ENCODE measurements at regions not wholly inside any gene's neighbourhood (a gene's known extent, or its start where the extent isn't known, plus 50 kb on each side); places are given as distances from the start of the nearest gene placed in this dataset.
"Not testable (repeated sequence)": the region's sequence is repeated elsewhere in the genome, so short reads cannot be mapped to it uniquely, and the experiment has no call there.

DNA sequence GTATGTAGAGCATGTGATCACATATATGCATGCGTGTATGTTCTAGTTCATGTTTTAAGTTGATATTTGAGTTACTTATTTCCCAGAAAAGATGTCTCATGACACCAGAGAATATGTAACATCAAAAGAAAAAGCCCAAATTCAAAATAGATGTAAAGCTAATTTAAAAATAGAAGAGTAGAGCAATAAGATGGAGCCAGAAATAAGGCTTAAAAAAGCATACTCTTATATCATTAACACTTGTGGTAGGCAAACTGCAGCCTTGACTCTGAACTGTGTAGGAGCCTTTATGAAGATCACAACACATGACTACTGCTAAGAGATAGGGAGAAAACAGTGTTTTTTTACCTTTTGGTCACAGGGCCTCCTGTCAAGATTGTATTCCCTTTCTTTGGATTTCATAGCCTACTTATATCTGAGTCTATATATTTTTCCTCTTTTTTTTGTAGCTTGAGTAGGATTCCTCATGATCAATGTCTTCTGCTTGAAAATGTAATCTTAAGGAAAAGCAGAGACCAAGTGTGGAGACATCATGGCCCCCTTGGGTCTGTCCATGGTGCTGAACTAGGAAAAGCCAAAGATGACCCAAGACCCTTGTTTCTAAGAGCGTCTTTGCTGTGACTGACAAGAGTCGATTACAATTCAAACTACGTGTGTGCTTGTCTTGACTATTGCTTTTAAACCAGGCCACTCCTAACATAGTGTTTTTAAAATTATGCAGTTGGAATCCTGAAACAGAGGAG, 390.4 kb downstream of the SHISA9 start:
- DNase-seq: no peak

DNA sequence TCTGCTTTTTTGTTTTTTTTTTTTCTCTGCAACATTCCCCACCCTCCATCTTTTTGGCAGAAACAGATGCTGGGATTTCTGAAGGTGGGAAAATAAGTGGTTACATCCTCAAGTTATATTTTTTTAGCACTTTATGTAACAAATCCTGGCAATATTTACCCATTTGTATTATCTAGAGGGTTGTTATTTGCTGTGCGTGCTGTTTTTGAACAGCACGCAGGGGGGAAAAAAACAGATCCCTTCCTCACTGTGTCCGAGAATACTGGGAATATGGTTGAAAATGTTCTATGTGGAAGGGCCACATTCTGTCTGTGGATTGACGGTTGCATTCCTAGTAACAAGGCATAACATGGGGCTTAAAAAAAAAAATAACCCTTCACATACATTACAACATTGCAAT, 394.8 kb downstream of the SHISA9 start:
- no peak for DNase-seq

DNA sequence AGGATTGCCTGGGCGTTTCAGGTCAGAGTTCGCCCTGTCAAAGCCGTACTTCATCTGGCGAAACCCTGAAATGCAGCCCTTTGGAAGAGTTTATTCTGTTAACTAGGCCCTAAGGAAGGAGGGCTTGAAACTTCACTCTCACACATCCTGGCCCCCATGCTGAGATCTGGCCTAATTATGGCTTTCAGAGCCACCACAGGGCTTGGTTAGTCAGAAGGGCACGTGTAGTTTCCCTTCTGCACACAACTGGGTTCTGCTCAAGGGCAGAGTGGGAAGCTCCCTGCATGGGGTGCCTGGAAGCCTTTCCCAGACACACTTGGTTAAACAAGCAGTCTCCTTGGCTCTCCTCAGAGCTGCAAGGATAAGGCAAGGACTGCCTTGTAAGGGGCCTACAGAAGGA, 397.3 kb downstream of the SHISA9 start:
- no peak for DNase-seq

DNA sequence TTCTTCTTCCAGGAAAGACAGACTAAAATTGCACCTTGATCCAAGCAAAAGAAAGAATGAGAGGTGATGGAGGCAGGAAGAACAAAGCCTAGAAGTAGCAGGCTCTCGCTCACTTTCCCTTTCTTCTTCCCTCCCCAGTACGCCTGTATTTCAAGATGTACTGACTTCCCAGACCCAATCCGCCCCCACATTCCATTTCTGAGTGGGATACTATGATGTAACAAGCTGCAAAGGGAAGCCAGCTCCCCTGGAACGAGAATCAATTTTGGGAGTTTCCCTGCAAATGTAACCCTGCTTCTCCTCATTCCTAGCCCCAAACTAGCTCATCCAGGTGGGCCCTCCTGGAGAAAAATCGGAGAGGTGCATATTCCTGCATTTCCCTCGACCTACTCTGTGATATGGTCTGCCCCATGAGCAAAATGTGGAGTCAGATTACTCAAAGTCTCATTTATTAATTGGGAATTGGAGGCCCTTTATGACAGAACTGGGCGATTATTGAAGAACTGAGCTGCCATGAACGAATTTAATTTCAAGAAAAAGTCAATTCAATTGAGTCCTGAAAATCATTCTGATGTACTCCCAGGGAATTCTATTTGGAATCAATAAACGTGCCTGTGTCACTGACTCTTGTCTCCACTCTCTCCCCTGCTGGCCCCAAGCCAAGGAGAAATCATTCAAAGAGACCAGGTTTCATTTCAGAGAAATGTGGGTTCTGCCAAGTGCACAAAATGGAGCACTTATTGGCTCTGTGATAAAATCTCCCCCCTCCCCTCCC, 398.9 kb downstream of the SHISA9 start:
- DNase-seq: no peak

DNA sequence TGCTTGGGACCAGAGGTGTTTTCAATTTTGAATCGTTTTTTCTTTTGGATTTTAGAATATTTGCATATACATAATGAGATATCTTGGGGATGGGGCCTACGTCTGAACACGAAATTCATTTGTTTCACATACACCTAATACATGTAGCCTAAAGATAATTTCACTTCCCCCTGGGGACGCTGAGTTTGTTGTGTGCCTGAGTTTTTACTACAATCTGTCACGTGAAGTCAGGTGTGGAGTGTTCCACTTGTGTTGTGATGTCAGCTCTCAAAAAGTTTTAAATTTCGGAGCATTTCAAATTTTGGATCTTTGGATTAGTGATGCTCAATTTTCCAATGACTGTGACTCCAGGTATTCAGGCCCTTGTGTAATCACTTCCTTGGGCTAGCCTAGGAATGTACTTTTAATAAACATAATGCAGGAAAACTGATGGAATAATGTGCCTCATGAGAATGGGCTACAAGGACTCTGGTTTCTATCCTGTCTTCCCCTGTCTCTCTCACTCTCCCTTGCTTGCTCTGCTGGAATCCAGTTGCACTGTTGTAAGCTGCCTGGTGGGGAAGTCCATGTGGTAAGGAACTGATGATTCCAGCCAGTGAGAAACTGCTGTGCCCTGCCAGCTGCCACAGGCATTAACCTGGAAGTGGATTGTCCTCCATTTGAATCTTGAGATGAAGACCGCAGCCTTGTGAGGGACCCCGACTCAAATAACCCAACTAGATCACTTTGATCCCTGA, 403.8 kb downstream of the SHISA9 start:
- no peak for DNase-seq

DNA sequence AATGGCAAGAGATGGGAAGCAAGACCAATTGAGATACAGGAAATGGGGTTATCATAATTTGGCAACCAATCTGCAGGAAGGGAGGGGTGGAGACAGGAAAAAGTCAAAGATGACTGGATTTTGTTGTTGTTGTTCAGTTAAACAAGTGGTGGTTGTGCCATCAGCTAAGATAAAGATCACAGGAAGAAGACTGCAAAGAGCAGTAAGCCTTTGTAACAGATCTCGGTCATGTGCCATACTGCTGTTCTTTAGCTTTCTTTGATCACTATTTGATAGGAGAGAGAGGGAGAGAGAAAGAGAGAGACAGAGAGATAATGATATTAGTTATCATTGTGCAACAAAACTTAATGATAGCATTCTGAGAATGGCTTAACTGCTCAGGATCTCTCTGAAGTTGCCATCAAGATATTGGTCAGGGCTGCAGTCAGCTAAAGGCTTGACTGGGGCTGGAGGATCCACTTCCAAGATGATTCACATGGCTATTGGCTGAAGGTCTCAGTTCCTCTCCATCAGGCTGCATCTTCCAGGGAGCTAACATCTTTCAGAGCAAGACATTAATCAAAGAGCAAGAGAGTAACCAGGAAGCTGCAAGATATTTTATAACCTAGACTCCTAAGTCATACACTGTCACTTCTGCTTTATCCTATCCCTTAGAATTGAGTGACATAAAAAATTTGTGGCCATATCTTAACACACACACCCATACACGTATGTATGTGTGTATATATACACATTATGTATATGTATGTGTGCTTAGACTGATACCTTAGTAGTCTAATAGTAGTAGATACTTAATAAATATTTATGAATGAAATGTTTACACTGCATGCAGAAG, 405.0 kb downstream of the SHISA9 start:
- DNase-seq: no peak

DNA sequence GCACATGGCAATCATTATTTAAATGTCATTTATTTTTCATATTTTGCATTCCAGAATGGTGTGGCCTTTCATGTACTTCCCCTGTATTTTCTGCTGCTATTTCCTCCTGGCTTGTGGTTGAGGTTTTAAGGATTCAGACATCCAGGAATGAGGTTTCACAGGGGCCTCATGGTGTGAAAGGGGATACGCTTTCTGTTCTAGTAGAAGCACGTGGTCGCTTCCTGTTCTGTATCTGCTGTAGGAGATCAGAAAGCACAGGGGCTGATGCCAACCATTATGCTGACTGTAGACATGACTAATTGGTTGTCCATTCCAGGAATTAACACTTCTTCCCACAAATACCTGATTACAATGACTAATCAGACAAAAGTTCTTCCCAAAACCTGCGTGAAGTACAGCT, 405.9 kb downstream of the SHISA9 start:
- DNase-seq: no peak

DNA sequence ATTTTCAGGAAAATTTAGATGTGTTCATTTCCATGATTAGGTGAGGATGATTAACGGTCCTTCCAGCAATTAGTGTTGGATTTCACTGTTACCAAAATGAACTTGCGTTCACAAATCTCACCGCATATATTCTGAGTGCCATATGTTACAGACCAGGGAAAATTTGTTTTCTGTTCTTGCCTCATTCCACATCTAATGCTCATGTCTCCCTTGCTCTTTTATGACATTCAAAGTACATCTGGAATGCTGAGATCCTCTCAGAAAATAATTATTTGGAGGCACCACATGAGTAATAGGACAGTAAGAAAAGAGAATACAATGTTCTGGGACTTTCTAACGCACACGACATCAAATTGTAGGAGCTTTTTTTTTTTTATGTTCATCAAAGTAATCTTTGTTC, 406.5 kb downstream of the SHISA9 start:
- DNase-seq: no peak

DNA sequence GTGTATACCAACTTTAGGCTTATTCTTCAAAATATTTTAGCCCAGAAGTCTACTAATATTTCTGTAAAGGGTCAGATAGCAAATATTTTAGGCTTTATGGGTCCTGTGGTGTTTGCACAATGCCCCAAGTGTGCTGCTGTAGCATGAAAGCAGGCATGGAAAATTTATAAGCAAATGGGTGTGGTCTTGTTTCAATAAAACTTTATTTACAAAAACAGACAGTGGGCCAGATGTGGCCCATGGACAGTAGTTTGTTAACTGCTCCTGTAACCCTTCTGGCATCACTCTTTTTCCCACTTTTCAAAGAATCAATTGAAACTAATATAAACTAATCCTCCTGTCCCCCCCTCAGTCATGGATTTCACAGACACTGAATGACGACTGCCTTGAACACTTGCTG, 410.7 kb downstream of the SHISA9 start:
- DNase-seq: no peak

DNA sequence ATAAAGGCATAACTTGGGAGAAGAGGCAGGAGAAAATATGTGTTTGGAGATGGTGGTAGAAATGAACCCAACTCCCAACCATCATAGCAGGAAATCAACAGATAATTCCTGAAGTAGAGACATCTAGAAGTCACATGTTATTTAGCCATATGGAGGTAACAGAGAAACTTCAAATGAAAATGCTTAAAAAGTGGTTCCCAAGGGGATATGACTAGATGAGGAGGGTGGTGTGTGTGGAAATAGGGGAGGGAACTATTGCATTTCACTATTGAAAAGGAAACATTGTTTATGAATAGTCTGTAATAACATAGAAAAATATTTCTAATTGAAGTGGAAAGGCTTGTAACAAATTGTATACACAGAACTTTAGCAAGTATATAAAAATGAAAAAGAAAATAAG, 412.0 kb downstream of the SHISA9 start:
- no peak for DNase-seq

DNA sequence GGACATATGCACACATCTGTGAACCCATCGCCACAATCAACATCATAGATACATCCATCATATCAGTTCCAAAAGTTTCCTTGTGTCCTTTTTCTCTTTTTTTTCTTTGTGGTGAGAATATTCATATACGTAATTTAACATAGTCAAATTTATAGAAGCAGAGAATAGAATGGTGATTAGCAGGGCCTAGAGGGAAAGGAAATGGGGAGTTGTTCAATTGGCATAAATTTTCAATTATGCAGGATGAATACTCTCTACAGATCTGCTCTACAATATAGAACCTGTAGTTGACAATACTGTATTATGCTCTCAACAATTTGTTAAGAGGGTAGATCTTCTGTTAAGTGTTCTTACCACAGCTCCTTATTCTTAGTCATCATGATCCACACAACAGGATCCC, 413.2 kb downstream of the SHISA9 start:
- no peak for DNase-seq

DNA sequence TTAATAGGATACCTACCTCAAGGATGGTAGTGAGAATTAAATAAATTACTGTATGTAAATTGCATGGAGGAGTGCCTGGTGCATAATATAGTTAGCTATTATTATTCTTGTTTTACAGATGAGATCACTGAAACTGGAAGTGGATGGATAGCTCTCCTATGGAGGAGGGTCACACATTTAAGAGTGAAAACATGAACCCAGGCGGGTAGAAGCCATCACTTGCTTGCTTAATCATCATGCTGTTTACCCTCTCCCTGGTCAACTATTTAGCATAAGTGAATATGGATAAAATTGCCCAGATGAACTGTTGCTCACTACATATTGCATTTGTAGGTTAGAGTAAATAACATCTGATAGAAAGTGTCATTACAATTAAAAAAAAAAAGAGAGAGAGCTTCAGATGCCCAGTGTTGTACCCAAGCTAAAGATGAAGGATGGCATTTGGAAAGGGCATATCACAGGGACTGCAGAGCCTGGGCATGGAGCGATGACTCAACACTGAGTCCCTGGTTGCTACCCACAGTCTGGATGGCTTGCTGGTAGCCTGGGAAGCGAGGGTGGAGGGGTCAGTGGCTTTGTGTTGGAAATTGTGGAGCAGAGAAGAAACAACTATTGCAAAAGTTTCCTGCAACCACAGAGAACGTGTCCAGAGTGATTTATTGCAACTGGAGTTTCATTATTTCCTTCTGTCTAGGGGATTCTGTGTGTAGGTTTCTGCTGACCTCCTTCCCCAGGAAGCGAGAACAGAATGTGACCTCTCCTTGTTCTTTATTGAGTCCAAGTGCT, 414.4 kb downstream of the SHISA9 start:
- peak; percentile 24 for DNase-seq

DNA sequence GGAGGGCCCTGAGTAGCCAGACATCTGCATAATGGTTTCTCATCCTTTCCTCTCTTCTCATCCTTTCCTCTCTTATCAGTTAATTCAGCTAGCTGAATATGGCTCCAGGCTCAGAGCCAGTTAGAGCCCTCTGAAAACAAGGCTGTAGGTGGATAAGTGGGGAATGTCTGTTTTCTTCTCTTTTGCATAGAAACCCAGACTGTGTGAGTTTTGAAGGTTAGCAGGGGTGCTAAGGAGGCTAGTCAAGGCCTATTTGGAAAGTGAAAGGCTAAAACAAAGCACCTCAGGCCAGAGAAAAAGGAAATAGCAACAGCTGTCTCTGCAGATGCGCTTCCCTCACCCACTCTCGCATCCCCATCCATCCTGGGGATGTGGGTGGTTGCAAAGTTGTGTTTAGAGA, 420.9 kb downstream of the SHISA9 start:
- no peak for DNase-seq

DNA sequence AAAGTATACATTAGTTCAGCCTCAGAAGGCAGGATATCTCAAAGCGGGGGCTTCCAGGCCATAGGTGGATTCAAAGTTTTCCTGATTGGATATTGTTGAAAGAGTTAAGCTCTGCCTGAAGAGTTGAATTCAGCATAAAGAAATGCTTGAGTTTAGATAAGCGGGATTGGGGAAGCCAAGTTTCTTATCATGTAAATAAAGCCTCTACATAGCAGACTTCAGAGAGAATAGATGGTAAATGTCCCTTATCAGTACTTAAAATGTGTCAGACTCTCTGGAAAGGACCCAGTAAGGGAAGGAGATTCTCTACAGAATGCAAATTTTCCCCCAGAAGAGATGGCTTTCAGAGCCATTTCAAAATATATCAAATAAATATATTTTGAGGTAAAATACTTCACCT, 423.5 kb downstream of the SHISA9 start:
- DNase-seq: no peak

DNA sequence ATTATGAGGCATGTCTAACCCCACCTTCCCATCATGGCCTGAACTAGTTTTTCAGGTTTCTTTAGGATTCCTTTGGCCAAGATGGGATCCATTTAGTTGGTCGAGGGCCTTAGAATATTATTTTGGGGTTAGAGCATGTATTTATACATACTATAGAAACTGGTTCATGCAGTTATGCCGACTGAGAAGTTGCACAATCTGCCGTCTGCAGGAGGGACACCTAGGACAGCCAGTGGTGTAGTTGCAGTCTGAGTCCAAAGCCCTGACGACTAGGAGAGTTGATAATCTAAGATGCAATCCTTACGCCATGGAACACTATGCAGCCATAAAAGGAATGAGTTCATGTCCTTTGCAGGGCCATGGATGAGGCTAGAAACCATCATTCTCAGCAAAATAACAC, 424.0 kb downstream of the SHISA9 start:
- DNase-seq: no peak

DNA sequence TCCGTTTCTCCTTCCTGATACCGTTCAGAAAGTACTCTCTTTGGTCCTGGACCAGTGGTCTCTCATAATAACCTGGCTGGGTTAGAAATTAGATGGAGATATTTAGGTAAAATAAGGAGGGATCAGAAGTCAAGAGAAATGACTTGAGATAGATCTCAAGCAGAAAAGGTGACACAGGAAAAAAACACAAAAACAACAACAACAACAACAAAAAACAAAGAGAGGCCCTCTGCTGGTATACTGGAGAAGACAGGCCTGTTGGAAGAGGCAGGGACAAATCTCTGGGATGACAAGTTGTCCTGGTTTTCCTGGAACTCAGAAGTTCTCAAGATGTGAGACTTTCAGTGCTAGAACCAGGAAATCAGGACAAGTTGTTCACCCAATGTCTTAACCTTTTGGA, 430.5 kb downstream of the SHISA9 start:
- DNase-seq: no peak

DNA sequence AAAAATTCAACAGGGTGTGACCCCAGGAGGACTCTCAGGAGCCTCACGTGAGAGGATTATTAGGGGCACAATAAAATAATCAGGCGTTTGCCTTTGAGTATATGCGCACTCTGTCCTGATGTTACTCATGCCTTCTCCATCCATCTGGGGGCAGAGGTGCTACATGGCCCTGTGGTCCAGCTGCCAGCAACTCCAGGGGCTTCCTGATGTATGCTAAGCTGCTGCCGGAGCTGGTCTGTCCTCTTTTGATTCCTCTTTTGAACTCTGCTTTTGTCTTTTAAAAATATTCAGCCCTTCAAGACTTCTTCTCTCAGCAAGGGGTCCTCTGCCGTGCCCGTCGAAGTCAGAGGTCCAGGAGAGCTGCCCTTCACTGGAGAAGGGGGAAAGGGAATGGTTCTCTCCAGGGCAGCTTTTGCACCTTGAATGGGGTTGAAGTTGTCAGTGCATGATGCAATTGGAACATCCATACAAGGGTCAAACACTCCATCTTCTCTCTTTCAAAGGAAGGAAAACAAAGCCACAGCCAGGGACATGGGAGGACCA, 431.4 kb downstream of the SHISA9 start:
- no peak for DNase-seq

DNA sequence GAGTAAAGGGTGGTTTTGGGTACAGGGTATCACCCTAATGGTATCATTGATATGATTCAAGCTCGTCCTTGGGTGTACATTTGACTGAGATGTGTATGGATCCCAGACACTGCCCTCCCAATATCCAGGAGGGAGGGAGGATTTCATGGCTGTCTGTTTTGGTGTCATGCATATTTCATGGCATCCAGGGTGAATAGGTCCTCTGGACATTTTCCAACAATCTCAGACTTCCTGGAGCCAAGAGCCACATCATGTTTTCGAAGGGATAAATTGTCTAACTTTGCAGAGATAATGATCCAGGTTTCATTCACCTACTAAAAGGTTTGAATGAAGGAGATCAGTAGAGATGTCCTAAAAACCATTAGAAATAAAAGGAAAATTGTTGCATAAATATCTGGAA, 431.9 kb downstream of the SHISA9 start:
- DNase-seq: no peak

DNA sequence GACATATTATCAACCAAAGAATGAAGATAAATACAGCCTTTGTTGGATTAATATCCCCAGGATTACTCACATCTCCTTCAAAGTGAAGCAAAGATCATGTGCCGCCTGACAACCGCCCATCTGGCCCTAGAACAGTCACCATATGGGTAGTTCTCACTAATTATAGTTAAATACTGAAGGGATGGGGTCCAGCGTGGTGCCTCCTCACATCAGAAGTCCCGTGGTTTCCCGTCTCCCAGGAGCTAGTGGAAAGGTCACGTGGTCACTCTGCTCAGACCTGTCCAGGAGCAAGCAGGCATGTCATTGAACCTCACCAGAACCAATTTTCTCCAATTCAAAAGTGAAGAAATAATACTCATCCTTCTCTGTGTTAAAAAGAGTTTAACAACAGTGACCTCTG, 434.5 kb downstream of the SHISA9 start:
- DNase-seq: no peak

DNA sequence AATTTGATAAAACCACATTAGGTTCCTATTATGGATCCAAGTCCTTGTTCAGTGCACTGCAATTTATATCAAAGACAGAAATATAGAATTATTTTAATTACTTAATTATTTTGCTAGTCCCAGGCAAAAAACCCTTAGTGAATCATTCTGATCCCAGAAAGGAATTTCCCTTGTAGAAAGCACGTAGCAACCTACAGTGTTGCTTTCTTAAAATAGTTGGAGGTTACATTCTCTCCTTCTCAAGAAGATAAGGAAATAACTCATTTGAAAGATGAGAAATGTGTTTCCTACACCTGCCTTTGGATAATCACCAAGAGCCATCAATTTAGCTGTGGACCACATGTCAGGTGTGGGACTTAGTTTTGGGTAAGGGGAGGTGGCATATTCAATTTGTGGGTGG, 434.9 kb downstream of the SHISA9 start:
- no peak for DNase-seq

DNA sequence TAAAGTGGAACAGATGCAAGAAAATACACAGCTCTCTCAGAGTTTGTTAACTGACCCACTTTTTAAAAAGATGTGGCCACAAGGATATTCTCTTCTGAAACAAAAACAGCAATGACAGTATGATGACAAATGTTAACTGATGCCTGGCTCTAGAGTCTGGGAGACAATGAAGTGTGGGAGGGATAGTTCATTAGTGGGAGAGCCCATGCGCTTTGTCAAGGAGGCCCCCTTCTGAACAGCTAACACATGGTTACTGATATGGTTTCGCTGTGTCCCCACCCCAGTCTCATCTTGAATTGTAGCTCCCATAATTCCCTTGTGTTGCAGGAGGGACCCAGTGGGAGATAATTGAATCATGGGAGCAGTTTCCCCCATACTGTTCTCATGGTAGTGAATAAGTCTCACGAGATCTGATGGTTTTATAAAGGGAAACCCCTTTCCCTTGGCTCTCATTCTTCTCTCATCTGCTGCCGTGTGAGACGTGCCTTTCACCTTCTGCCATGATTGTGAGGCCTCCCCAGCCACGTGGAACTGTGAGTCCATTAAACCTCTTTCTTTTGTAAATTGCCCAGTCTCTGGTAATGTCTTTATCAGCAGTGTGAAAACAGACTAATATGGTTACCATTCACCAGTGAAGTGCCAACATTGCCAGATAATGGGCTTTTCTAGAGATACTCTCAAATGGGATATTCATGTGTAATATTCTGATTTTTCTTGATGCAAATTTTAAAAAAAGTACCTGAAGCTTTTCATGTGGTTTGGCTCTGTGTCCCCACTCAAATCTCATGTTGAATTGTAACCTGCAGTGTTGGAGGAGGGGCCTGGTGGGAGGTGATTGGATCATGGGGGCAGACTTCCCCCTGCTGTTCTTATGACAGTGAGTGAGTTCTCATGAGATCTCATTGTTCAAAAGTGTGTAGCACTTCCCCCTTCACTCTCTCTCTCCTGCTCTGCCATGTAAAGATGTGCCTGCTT, 435.8 kb downstream of the SHISA9 start:
- not testable (repeated sequence) for DNase-seq
